K562 (cell line): ENCODE measurements at regions not wholly inside any gene's neighbourhood (a gene's known extent, or its start where the extent isn't known, plus 50 kb on each side); places are given as distances from the start of the nearest gene placed in this dataset.

Source experiments
- ATF2 ChIP-seq: sonication (generic); formaldehyde crosslinking; IDR thresholded peaks from 2 replicates; pipeline ENCODE4 v1.8.1; 2022; ENCODE audit warnings: missing genetic modification reagents
- HNRNPH1 ChIP-seq: fragments of 200-400 bp; formaldehyde crosslinking; optimal IDR thresholded peaks from 2 replicates; pipeline ENCODE3; 2017; ENCODE audit warnings: low read depth, mild to moderate bottlenecking, low read length, moderate library complexity
- MEF2D ChIP-seq: conservative IDR thresholded peaks from 2 replicates; pipeline ENCODE4 v1.6.1; 2016; ENCODE audit warnings: low read depth, missing genetic modification characterization, missing compliant biosample characterization
- NCOA2 ChIP-seq, 2 experiments: fragments of 450-650 bp; IDR thresholded peaks; 2 replicates each; pipeline ENCODE4 v1.6.1; 2018; ENCODE audit warnings: mild to moderate bottlenecking in 2 of 2, moderate library complexity in 1 of 2; ENCODE audit not compliant: partially characterized antibody in 2 of 2
- RAD51 ChIP-seq: fragments of 450-650 bp; IDR thresholded peaks from 2 replicates; pipeline ENCODE4 v1.7.1; 2016; ENCODE audit warnings: low read depth, mild to moderate bottlenecking, borderline replicate concordance
- SIN3A ChIP-seq, 2 experiments: fragments of 150-350 bp in 1 of 2; IDR thresholded peaks; 2 replicates each; pipeline ENCODE4 v1.6.1; 2011 to 2016; ENCODE audit warnings: borderline replicate concordance in 2 of 2, low read depth in 2 of 2, low read length in 2 of 2, mild to moderate bottlenecking in 2 of 2, moderate library complexity in 2 of 2; ENCODE audit not compliant: control insufficient read depth in 1 of 2
- SMC3 ChIP-seq: conservative IDR thresholded peaks from 2 replicates; pipeline ENCODE4 v1.6.1; 2011; ENCODE audit warnings: low read depth, low read length, improper control_type of control experiment; ENCODE audit not compliant: insufficient read depth
- STAG1 ChIP-seq: sonication (generic); formaldehyde crosslinking; IDR thresholded peaks from 2 replicates; pipeline ENCODE4 v1.5.0; 2020; ENCODE audit warnings: missing genetic modification reagents, borderline replicate concordance
- ZBTB11 ChIP-seq, 3 experiments: fragments of 200-800 bp in 1 of 3; fragments of 250-450 bp in 1 of 3; fragments of 450-650 bp in 1 of 3; sonication (Bioruptor Pico) in 1 of 3; sonication (Bioruptor generic) in 1 of 3; formaldehyde crosslinking in 1 of 3; IDR thresholded peaks; 2 replicates each; pipeline versions ENCODE4 v1.6.1 to v1.8.0; 2016 to 2022; ENCODE audit warnings: mild to moderate bottlenecking in 2 of 3, missing genetic modification characterization in 2 of 3, missing compliant biosample characterization in 1 of 3, moderate library complexity in 1 of 3
- ZNF184 ChIP-seq: sonication (generic); formaldehyde crosslinking; IDR thresholded peaks from 2 replicates; pipeline ENCODE4 v1.5.0; 2020; ENCODE audit warnings: missing genetic modification reagents
- ZNF23 ChIP-seq: fragments of 250-450 bp; sonication (Bioruptor Pico); IDR thresholded peaks from 2 replicates; pipeline ENCODE4 v1.4.0; 2020; ENCODE audit warnings: mild to moderate bottlenecking
- ZNF263 ChIP-seq: sonication (generic); formaldehyde crosslinking; IDR thresholded peaks from 2 replicates; pipeline ENCODE4 v1.8.0; 2022; ENCODE audit warnings: mild to moderate bottlenecking, missing genetic modification reagents, borderline replicate concordance
- ZNF644 ChIP-seq: fragments of 200-800 bp; sonication (Bioruptor generic); IDR thresholded peaks from 2 replicates; pipeline ENCODE4 v1.6.1; 2016; ENCODE audit warnings: low read depth, missing genetic modification characterization, missing compliant biosample characterization

- TF ChIP-seq ZNF263 (no peak), NCOA2 (IDR thresholded peaks at IDR 0.05; ENCODE audit: partially characterized antibody in 2 of 2) (no peak), STAG1 (no peak), MEF2D (tag) (no peak), ZNF644 (tag) (no peak), ATF2 (CRISPR knock-in tag) (no peak), ZNF184 (CRISPR knock-in tag) (no peak), ZNF23 (CRISPR knock-in tag) (no peak), ZBTB11 (CRISPR knock-in tag; IDR thresholded peaks at IDR 0.05) (no peak), SIN3A (IDR thresholded peaks at IDR 0.05; ENCODE audit: borderline replicate concordance in 2 of 2, control insufficient read depth in 1 of 2, low read depth in 2 of 2, low read length in 2 of 2) (no peak), SMC3 (no peak), RAD51 (no peak), HNRNPH1 (no peak)
Measured at GRCh38 chr13:62388515-62388914, 972.9 kb upstream of the PCDH20 start.
